GM12878 (cell line): ENCODE measurements at regions not wholly inside any gene's neighbourhood (a gene's known extent, or its start where the extent isn't known, plus 50 kb on each side); places are given as distances from the start of the nearest gene placed in this dataset.

Experiments
- ATAC-seq: fragments of 200-7000 bp; cut with Tn5 transposase; 3 replicates; pipeline ENCODE4 v1.9.1; 2020; ENCODE audit warnings: mild to moderate bottlenecking, moderate library complexity
- BruUV-seq: library from RNA; stranded (reverse); fragments of 400-500 nt; replicated peaks from 2 replicates; lab custom pipeline; 2021; lab: Mats Ljungman, UMichigan
- CTCF ChIA-PET: fragments of 300-600 bp; sonication (Branson Sonifier 250); formaldehyde crosslinking; extraction: SDS; loops from one replicate; lab custom pipeline; 2021; ENCODE audit warnings: inconsistent platforms; lab: Yijun Ruan, JAX
- POLR2A ChIA-PET: fragments of 350-600 bp; formaldehyde crosslinking; extraction: SDS; loops from one replicate; lab custom pipeline; 2021; ENCODE audit warnings: inconsistent platforms; lab: Charles Lee
- RAD21 ChIA-PET: fragments of 300-600 bp; sonication (Branson Sonifier 250); formaldehyde crosslinking; loops from one replicate; lab custom pipeline; 2023; ENCODE audit warnings: antibody characterized with exemption; ENCODE audit not compliant: unreplicated experiment; lab: Charles Lee
- SMC1A ChIA-PET: fragments of 300-600 bp; sonication (Branson Sonifier 250); formaldehyde crosslinking; loops from one replicate; lab custom pipeline; 2023; ENCODE audit not compliant: unreplicated experiment, uncharacterized antibody; lab: Charles Lee
- DNase-seq: peaks from one replicate; pipeline ENCODE4 v3.0.0-alpha.2; 2011; ENCODE audit warnings: low read depth, low spot score
- FAIRE-seq: peaks from 3 replicates; lab custom pipeline; 2011; peaks lifted over from hg19 to GRCh38; lab: Jason Lieb, UNC
- H2AFZ ChIP-seq: 2 replicates; pipeline ENCODE4 v1.6.0; 2011; ENCODE audit warnings: low read depth, low read length, control low read depth; ENCODE audit not compliant: control insufficient read depth
- H3K27ac ChIP-seq: 2 replicates; pipeline ENCODE4 v1.5.1; 2011; ENCODE audit warnings: control low read depth; ENCODE audit not compliant: control insufficient read depth, insufficient read depth
- H3K27me3 ChIP-seq, 2 experiments: replicated peaks in 1 of 2; 2 replicates each; pipeline versions ENCODE4 v1.6.0 to v1.6.1; 2011; ENCODE audit warnings: low read length in 1 of 2; ENCODE audit not compliant: control insufficient read depth in 2 of 2, insufficient read depth in 2 of 2
- H3K36me3 ChIP-seq, 2 experiments: 2 replicates each; pipeline ENCODE4 v1.5.1; 2011; ENCODE audit warnings: low read length in 1 of 2; ENCODE audit not compliant: control insufficient read depth in 2 of 2, insufficient read depth in 2 of 2
- H3K4me1 ChIP-seq: 2 replicates; pipeline ENCODE4 v1.6.1; 2011; ENCODE audit warnings: mild to moderate bottlenecking, low read length, moderate library complexity, mixed read lengths; ENCODE audit not compliant: control insufficient read depth, insufficient read depth
- H3K4me2 ChIP-seq: 2 replicates; pipeline ENCODE4 v1.6.0; 2011; ENCODE audit warnings: control low read depth; ENCODE audit not compliant: control insufficient read depth, insufficient read depth
- H3K4me3 ChIP-seq: fragments of 200-600 bp; sonication (generic); 2 replicates; pipeline ENCODE4 v1.5.1; 2016
- H3K79me2 ChIP-seq: 2 replicates; pipeline ENCODE4 v1.6.0; 2011; ENCODE audit warnings: low read length; ENCODE audit not compliant: control insufficient read depth, insufficient read depth
- H3K9ac ChIP-seq: 2 replicates; pipeline ENCODE4 v1.8.0; 2011; ENCODE audit warnings: low read length, control low read depth, mixed read lengths; ENCODE audit not compliant: control insufficient read depth, insufficient read depth
- H3K9me3 ChIP-seq: replicated peaks from 3 replicates; pipeline ENCODE4 v1.5.1; 2011; ENCODE audit warnings: mild to moderate bottlenecking, low read length; ENCODE audit not compliant: control insufficient read depth, insufficient read depth
- H4K20me1 ChIP-seq: 2 replicates; pipeline ENCODE4 v1.6.0; 2011; ENCODE audit not compliant: control insufficient read depth, insufficient read depth
- ATF7 ChIP-seq: fragments of 450-650 bp; IDR thresholded peaks from 2 replicates; pipeline ENCODE4 v1.6.1; 2016; ENCODE audit warnings: low read depth, mild to moderate bottlenecking
- CHD1 ChIP-seq: IDR thresholded peaks from 2 replicates; pipeline ENCODE4 v1.6.1; 2012; ENCODE audit warnings: low read depth, low read length, improper control_type of control experiment
- EGR1 ChIP-seq, 2 experiments: IDR thresholded peaks; 1 replicate in 1 of 2; 2 replicates in 1 of 2; pipeline ENCODE4 v1.6.1; 2011 to 2012; ENCODE audit warnings: low read depth in 2 of 2, low read length in 2 of 2, borderline replicate concordance in 1 of 2, mild to moderate bottlenecking in 1 of 2, moderate library complexity in 1 of 2
- GABPA ChIP-seq: IDR thresholded peaks from 2 replicates; pipeline ENCODE4 v1.6.1; 2014; ENCODE audit warnings: antibody characterized with exemption, low read depth, mild to moderate bottlenecking, inconsistent platforms
- MTA3 ChIP-seq: IDR thresholded peaks from 2 replicates; pipeline ENCODE4 v1.6.1; 2012; ENCODE audit warnings: low read length, inconsistent platforms, borderline replicate concordance
- NRF1 ChIP-seq: conservative IDR thresholded peaks from 2 replicates; pipeline ENCODE4 v1.6.1; 2011; ENCODE audit warnings: mild to moderate bottlenecking, low read depth, low read length, improper control_type of control experiment
- SUPT20H ChIP-seq: IDR thresholded peaks from 2 replicates; pipeline ENCODE4 v1.6.1; 2011; ENCODE audit warnings: low read depth, mild to moderate bottlenecking, low read length, moderate library complexity, borderline replicate concordance; ENCODE audit not compliant: control insufficient read depth
- TCF12 ChIP-seq: IDR thresholded peaks from 2 replicates; pipeline ENCODE4 v1.6.1; 2011; ENCODE audit warnings: low read depth, mild to moderate bottlenecking, low read length
- ZZZ3 ChIP-seq: IDR thresholded peaks from 2 replicates; pipeline ENCODE4 v1.6.1; 2011; ENCODE audit warnings: low read depth; ENCODE audit not compliant: control insufficient read depth, insufficient read length
- WGBS: methylation state at CpG from one replicate; pipeline ENCODE4 v1.1.6; 2016; ENCODE audit warnings: low lambda C conversion rate; ENCODE audit not compliant: insufficient replicate concordance, insufficient coverage; ENCODE audit errors: missing lambda C conversion rate; 5-methylcytosine and 5-hydroxymethylcytosine counted together
- in situ Hi-C: fragments of 300-500 bp; cut with MboI; formaldehyde crosslinking; loops from 9 replicates; pipeline ENCODE4 v1.14.3; 2018; ENCODE audit warnings: mixed read lengths
- intact Hi-C: fragments of 100-400 bp; cut with micrococcal nuclease; formaldehyde crosslinking; loops from one replicate; pipeline ENCODE4 v1.14.2; 2022; ENCODE audit not compliant: unreplicated experiment
- TF ChIP-seq, protein P1 (sequence below): fragments of 450-650 bp; conservative IDR thresholded peaks from 2 replicates; pipeline ENCODE4 v1.6.1; 2017; ENCODE audit warnings: mild to moderate bottlenecking, moderate library complexity
- TF ChIP-seq, protein P2 (sequence below): fragments of 450-650 bp; IDR thresholded peaks from 2 replicates; pipeline ENCODE4 v1.6.1; 2017; ENCODE audit warnings: mild to moderate bottlenecking, moderate library complexity

DNA sequence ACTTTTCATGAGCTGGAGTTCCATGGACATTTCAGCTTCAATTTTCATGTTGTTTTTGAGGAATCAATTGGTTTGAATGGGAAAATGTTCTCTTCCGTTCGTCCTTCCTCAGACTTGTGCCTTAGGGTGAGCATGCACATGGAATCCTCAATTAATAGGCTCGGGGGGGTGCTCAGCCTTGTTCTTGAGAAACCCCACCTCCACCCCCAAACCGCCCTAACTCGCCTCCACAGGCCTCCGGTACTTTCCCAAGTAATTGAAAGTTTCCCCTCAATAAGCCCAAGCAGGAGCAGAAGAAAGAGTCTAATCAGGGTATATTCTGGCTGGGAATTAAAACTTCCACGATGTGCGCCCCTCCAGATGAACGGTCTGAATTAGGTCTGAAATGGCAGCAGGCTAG lies 945.2 kb downstream of the GRID1 start:
- intact Hi-C loops: no loop called here
- ChIA-PET SMC1A (no interaction called here), RAD21 (no interaction called here), POLR2A (no interaction called here), CTCF (no interaction called here)
- H3K27me3 ChIP-seq: no peaks in the 10 kb centered on the region
- no peaks in the 10 kb centered on the region for H3K9me3 ChIP-seq
- no TSS peak for BruUV-seq
- TF ChIP-seq GABPA (no peak), ATF7 (no peak), TCF12 (no peak), CHD1 (no peak), ZZZ3 (no peak), MTA3 (no peak), EGR1 (IDR thresholded peaks at IDR 0.05; ENCODE audit: borderline replicate concordance in 1 of 2, low read depth in 2 of 2, low read length in 2 of 2) (no peak), SUPT20H (no peak), NRF1 (no peak)
- TF ChIP-seq, protein P1, sequence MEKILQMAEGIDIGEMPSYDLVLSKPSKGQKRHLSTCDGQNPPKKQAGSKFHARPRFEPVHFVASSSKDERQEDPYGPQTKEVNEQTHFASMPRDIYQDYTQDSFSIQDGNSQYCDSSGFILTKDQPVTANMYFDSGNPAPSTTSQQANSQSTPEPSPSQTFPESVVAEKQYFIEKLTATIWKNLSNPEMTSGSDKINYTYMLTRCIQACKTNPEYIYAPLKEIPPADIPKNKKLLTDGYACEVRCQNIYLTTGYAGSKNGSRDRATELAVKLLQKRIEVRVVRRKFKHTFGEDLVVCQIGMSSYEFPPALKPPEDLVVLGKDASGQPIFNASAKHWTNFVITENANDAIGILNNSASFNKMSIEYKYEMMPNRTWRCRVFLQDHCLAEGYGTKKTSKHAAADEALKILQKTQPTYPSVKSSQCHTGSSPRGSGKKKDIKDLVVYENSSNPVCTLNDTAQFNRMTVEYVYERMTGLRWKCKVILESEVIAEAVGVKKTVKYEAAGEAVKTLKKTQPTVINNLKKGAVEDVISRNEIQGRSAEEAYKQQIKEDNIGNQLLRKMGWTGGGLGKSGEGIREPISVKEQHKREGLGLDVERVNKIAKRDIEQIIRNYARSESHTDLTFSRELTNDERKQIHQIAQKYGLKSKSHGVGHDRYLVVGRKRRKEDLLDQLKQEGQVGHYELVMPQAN: no peak
- TF ChIP-seq, protein P2, sequence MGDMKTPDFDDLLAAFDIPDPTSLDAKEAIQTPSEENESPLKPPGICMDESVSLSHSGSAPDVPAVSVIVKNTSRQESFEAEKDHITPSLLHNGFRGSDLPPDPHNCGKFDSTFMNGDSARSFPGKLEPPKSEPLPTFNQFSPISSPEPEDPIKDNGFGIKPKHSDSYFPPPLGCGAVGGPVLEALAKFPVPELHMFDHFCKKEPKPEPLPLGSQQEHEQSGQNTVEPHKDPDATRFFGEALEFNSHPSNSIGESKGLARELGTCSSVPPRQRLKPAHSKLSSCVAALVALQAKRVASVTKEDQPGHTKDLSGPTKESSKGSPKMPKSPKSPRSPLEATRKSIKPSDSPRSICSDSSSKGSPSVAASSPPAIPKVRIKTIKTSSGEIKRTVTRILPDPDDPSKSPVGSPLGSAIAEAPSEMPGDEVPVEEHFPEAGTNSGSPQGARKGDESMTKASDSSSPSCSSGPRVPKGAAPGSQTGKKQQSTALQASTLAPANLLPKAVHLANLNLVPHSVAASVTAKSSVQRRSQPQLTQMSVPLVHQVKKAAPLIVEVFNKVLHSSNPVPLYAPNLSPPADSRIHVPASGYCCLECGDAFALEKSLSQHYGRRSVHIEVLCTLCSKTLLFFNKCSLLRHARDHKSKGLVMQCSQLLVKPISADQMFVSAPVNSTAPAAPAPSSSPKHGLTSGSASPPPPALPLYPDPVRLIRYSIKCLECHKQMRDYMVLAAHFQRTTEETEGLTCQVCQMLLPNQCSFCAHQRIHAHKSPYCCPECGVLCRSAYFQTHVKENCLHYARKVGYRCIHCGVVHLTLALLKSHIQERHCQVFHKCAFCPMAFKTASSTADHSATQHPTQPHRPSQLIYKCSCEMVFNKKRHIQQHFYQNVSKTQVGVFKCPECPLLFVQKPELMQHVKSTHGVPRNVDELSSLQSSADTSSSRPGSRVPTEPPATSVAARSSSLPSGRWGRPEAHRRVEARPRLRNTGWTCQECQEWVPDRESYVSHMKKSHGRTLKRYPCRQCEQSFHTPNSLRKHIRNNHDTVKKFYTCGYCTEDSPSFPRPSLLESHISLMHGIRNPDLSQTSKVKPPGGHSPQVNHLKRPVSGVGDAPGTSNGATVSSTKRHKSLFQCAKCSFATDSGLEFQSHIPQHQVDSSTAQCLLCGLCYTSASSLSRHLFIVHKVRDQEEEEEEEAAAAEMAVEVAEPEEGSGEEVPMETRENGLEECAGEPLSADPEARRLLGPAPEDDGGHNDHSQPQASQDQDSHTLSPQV: no peak
- no peaks in the 10 kb centered on the region for H3K4me1 ChIP-seq
- H4K20me1 ChIP-seq: no peaks in the 10 kb centered on the region
- 31% methylated on average over 9 of the region's 9 CpGs for WGBS
- no peak for ATAC-seq
- no peak overlapping the region for H3K27ac ChIP-seq
- no peak overlapping the region for H3K9ac ChIP-seq
- no peak overlapping the region for H3K4me2 ChIP-seq
- no peak for FAIRE-seq
- no peak overlapping the region for H3K4me3 ChIP-seq
- H3K79me2 ChIP-seq: no peaks in the 10 kb centered on the region
- H3K36me3 ChIP-seq: no peaks in the 10 kb centered on the region
- DNase-seq: no peak
- H2AFZ ChIP-seq: no peak overlapping the region
- in situ Hi-C loops: no loop called here
